Mesenteric fat pad (tissue), 1 donor: ENCODE measurements at regions not wholly inside any gene's neighbourhood (a gene's known extent, or its start where the extent isn't known, plus 50 kb on each side); places are given as distances from the start of the nearest gene placed in this dataset.
"Not testable (repeated sequence)": the region's sequence is repeated elsewhere in the genome, so short reads cannot be mapped to it uniquely, and the experiment has no call there.

Source experiments
- DNase-seq: peaks from one replicate; pipeline ENCODE4 v3.0.0-alpha.2; 2020; ENCODE audit warnings: low spot score
- donor health status: DM: yes; HTN: yes; CAD: no.

- peak; percentile 65 for DNase-seq
Measured at GRCh38 chr2:239833269-239834109, 191.7 kb downstream of the NDUFA10 start.

DNA sequence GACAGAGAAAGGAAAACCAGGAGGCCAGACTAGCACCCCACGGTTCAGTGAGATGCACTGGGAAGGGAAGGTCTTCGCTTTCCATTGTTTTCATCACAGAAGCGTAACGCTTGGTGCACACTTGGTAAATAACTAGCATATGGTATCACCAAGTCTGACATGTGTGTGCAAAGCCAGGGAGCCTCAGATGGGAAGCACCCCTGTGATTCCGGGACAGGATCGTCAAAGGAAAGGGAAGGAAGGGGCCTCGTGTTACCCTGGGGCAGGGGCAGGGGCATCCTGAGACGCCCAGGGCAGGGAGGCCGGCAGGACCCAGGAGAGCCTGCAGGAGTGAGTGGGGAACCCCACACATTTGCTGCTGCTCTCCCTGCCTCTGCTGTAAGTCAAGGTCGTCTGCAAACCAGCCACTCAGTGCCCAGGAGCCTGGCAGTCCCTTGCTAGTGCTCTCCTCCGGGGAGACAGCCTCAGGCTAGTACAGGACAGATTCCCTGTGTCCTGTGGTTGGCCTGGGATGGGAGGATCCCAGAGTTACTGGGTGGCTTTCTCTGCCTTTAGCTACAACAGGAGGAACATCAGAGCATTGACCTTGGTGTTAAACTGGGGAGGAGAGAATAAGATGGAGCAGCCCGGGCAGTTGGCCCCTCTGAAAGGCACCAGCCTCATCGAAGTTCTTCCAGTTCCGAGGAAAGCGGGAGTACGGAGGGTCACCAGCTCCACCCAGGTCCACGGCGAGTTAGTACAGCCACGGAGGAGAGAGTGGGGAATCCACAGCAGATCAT lies 192.5 kb downstream of the NDUFA10 start:
- peak; percentile 79 for DNase-seq

- DNase-seq = peak; percentile 60
Measured at GRCh38 chr2:239831861-239832489, 193.2 kb downstream of the NDUFA10 start.

DNA sequence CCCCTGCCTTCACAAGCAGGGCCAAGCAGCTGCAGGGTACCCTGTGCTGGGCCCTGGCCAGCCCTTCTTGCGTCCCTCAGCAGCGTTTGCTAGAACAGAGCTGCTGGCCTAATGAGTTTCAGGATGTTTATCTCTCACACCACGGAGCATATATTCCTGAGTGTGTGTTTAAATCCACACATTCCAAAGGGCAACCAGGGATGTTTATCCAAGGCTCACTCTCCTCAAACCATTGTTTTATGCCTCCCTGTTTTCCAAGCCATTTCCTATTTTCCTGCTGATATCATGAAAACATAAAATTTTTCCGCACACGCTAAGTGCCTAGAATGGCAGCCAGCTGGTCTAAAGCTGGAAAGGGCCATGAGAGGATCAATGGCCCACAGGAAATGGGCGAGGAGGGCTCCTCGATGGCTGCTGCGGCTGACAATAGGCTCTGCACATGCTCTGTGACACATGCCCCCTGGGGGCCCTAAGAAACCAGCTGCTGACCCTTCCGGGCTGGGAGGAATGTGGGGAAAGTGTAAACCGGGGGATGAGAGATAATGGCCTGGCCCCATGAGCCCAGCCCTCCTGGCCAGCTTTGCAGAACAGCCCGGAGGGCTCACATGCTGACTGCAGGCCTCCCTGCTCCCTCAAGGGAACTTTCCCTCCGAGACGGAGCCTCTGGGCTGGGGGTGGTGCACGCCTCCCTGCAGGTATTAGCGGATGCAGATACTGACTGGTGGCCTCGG lies 194.0 kb downstream of the NDUFA10 start:
- DNase-seq = peak; percentile 65

GRCh38 chr2:239830121-239831000 lies 194.8 kb downstream of the NDUFA10 start:
- DNase-seq = peak; percentile 83

GRCh38 chr2:239829326-239829725 lies 195.8 kb downstream of the NDUFA10 start:
- peak; percentile 65 for DNase-seq

DNA sequence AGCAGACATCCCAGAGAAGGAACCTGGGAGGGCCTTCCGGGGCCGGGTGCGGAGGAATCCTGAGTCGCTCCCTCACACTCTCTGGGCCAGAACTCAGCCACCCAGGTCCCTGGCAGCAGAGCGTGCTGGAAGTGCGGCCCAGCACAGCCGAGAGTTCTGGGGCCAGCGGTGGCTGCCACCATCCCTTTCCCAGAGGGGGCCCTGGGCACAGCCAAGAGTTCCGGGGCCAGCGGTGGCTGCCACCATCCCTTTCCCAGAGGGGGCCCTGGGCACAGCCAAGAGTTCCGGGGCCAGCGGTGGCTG lies 196.2 kb downstream of the NDUFA10 start:
- not testable (repeated sequence) for DNase-seq

GRCh38 chr2:239828192-239828972 lies 196.8 kb downstream of the NDUFA10 start:
- DNase-seq = peak; percentile 76

DNA sequence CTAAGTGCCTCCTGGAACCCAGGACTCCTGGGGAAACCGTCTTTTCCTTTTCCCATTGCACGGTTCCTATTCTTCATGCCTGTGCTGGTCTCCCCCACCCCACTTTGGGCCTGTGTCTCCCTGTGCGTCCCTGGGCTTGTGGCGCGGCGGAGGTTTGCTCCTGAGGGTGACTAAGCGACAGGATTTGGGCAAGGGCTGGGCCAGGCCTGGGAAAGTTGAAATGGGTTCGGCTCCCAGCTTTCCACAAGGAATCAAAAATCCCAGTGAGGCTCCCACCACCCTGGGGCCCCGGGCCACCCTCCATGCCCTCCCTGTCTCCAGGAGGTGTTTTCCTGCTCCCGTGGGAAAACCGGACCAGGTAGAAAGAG lies 197.6 kb downstream of the NDUFA10 start:
- peak; percentile 71 for DNase-seq

DNA sequence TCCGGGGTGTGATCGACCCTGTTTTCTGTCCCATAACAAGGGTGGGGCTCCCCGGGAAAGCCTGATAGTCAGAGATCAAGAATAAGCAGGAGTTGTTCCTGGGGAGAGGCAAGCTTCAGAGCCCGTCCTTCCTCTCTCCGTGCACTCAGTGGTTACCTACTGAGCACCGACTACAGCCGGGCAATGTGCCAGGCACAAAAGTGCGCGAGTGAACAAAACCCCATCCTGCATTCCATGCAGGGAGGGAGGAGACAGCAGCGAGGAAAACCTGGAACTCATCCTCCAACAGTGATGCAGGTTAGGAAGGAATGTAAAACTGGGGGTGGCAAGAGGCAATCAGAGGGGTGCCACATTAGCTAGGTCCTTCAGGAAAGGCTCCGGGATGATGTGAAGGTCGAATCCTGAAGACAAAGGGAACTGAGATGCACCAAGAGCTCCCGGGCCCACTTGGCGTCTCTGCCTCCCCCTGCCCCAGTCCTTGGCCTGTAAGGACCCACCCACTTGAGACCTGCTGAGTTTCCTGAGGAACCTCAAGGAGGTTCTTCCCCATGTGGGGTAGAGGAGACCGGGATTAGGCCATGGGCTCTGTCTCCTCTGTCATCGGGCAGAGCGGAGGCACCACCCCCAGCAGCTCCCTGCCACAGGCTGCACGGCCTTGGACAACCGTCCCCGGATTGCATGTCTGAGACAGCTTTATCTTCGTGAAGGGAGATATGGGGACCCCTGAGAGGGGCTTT lies 198.2 kb downstream of the NDUFA10 start:
- DNase-seq = peak; percentile 71

- DNase-seq = peak; percentile 51
Measured at GRCh38 chr2:239826376-239826775, 198.8 kb downstream of the NDUFA10 start.

GRCh38 chr2:239825705-239825979 lies 199.5 kb downstream of the NDUFA10 start:
- DNase-seq = peak; percentile 39

DNA sequence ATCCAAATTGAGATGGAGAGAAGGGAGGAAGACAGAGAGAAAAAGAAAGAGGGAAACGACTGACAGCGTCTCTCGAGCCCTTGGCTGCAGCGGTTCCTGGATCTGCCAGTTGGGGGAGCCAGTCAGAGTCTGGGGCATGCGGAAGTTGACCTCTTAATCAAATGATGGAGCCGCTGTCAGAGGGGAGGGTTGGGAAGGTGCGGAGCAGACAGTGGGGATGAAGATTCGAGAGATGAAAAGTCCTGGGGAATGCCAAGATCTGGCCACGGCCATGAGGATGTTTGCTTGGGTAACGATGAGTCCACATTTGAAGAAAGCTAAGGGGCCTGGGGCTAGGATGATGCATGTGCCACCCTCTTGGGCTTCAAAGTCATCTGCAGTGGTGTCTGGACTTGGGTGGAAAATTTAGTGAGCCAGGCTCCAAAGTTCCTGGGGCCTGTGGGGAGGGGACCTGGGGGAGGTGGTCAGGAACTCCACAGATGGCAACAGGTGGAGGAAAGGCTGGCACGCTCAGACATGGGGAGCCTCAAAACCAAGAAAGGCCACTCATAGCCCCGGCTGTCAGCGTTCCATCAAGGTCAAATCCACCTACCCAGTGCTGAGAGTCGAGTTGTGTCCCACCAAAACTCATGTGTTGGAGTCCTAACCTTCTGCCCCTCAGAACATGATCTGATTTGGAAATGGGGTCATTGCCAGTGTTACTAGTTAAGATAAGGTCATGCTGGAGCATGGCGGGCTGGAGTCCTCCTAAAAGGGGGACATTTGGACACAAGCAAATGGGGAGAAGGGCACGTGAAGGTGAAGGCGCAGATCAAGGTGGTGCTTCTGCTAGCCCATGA lies 200.1 kb downstream of the NDUFA10 start:
- peak; percentile 73 for DNase-seq

DNA sequence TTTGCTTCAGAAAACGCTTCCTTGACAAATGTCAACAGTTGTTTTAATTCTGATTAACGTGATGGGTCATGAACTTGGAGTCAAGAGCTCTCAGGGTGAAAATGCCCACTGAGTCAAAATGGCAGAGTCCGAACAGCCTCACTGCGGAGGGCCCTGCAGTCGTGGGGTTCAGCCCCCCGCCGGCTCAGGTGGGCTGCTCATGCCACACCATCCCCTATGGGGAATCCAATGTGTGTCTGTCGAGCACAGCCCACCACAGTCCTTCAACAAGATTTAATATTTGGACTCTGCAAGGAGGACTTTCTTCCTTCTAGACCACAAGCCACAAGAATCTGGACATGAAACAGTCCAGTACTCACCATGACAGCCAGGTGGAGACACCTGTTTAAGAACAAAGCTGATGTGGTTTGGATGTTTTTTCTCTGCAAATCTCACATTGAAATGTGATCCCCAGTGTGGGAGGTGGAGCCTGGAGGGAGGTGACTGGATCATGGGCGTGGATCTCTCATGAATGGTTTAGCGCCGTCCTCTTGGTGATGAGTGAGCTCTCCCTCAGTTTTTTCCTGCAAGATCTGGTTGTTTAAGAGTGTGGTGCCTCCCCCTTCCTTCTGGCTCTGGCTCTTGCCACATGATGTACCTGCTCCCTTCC lies 201.0 kb downstream of the NDUFA10 start:
- DNase-seq = peak; percentile 28

DNA sequence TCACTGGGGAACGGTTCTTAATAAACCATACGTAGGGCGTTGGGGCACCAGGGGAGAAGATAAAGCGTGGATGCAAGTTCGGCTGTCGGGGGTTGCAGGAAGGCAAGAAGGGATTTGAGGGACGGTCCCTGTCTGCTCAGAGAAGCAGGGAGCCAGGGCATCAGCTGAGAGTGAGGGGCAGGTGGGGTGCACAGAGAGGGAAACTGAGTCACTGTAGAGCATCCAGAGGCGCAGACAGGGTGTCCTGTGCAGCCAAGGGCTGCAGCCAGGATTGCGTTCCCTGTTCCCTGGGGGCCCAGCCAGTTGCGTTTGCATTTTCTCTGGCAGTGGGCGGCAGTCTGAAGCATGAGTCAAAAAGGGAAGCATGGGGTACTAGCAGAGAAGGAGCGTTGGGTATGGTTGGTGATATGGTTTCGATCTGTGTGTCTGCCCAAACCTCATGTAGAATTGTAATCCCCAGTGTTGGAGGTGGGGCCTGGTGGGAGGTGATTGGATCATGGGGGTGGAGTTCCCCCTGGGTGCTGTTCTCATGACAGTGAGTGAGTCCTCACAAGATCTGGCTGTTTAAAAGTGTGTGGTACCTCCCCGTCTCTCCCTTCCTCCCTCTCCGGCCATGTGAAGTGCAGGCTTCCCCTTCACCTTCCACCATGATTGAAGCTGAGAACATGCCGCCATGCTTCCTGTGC lies 202.9 kb downstream of the NDUFA10 start:
- peak; percentile 79 for DNase-seq

GRCh38 chr2:239821694-239822075 lies 203.5 kb downstream of the NDUFA10 start:
- DNase-seq = no peak
